Skeletal muscle tissue (tissue), 3 donors: ENCODE measurements at regions not wholly inside any gene's neighbourhood (a gene's known extent, or its start where the extent isn't known, plus 50 kb on each side); places are given as distances from the start of the nearest gene placed in this dataset.
"Not testable (repeated sequence)": the region's sequence is repeated elsewhere in the genome, so short reads cannot be mapped to it uniquely, and the experiment has no call there.

Experiments
- H3K27ac ChIP-seq: one replicate; pipeline ENCODE4 v1.7.0; 2013; ENCODE audit warnings: mild to moderate bottlenecking, low read depth, low read length, inconsistent platforms
- H3K27me3 ChIP-seq, 3 donors: one replicate each; pipeline ENCODE4 v1.7.0; 2013; ENCODE audit warnings: low read length in 3 of 3; ENCODE audit not compliant: control insufficient read depth in 3 of 3, insufficient read depth in 3 of 3
- H3K36me3 ChIP-seq, 3 donors: one replicate each; pipeline ENCODE4 v1.7.0; 2013; ENCODE audit warnings: low read length in 3 of 3; ENCODE audit not compliant: control insufficient read depth in 3 of 3, insufficient read depth in 3 of 3
- H3K4me1 ChIP-seq, 3 donors: one replicate each; pipeline ENCODE4 v1.7.0; 2013; ENCODE audit warnings: low read length in 3 of 3, mild to moderate bottlenecking in 3 of 3; ENCODE audit not compliant: control insufficient read depth in 3 of 3, insufficient read depth in 3 of 3
- H3K4me3 ChIP-seq, 3 donors: one replicate each; pipeline ENCODE4 v1.7.0; 2013; ENCODE audit warnings: low read length in 3 of 3
- H3K9ac ChIP-seq, 3 donors: one replicate each; pipeline ENCODE4 v1.7.0; 2013; ENCODE audit warnings: low read length in 3 of 3, mild to moderate bottlenecking in 3 of 3, moderate library complexity in 2 of 3, low read depth in 1 of 3
- H3K9me3 ChIP-seq, 3 donors: one replicate each; pipeline ENCODE4 v1.7.0; 2013; ENCODE audit warnings: low read length in 3 of 3; ENCODE audit not compliant: control insufficient read depth in 3 of 3
- donor health status: Osteomylitis.

DNA sequence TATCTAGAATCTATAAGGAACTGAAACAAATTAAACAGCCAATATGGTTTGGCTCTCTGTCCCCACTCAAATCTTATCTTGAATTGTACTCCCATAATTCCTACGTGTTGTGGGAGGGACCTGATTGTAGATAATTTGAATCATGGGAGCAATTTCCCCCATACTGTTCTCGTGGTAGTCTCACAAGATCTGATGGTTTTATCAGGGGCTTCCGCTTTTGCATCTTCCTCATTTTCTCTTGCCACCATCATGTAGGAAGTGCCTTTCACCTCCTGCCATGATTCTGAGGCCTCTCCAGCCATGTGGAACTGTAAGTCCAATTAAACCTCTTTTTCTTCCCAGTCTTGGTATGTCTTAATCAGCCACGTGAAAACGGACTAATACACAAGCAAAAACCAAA is 185.0 kb downstream of the TBX15 start:
- not testable (repeated sequence) for H3K9ac ChIP-seq, H3K4me1 ChIP-seq, H3K27ac ChIP-seq, H3K27me3 ChIP-seq, H3K36me3 ChIP-seq, H3K4me3 ChIP-seq, H3K9me3 ChIP-seq

DNA sequence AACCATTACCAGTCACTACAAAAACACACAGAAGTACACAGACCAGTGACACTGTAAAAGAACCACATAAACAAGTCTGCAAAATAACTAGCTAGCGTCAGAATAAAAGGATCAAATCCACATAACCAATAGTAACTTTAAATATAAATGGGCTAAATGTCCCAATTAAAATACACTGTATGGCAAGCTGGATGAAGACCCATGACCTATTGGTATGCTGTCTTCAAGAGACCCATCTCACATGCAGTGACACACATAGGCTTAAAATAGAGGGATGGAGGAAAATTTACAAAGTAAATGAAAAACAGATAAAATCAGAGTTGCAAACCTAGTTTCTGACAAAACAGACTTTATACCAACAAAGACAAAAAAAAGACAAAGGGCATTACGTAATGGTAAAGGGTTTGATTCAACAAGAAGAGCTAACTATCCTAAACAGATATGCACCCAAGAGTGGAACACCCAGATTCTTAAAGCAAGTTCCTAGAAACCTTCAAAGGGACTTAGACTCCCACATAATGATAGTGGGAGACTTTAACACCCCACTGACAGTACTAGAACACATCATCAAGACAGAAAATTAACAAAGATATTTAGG is 196.9 kb downstream of the TBX15 start:
- no peak overlapping the region for H3K27ac ChIP-seq
- no peak overlapping the region for H3K9ac ChIP-seq
- H3K4me3 ChIP-seq: no peak overlapping the region
- peaks cover 0 to 6% (median 4%) of the 10 kb centered on the region in 3 donors for H3K9me3 ChIP-seq
- no peaks in the 10 kb centered on the region for H3K36me3 ChIP-seq
- H3K4me1 ChIP-seq: no peaks in the 10 kb centered on the region
- H3K27me3 ChIP-seq: no peaks in the 10 kb centered on the region

DNA sequence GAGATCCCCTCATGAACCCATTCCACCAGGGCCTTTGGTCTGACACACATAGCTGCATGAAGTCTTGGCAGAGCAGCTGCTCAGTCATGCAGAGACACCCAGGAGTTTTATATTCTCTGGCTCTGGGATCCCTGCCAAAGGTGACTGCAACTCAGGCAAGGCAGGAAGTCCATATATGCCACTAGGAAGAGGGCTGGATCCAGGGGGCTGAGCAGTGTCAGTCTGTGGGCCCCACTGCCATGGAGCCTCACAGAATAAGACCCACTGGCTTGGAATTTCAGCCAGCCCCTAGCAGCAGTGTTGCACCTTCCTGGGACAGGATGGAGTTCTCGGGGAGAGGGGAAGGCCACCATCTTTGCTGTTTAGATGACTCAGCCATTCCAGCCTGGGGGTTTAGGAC is 199.7 kb downstream of the TBX15 start:
- H3K9me3 ChIP-seq: peaks cover 0 to 6% (median 4%) of the 10 kb centered on the region in 3 donors

DNA sequence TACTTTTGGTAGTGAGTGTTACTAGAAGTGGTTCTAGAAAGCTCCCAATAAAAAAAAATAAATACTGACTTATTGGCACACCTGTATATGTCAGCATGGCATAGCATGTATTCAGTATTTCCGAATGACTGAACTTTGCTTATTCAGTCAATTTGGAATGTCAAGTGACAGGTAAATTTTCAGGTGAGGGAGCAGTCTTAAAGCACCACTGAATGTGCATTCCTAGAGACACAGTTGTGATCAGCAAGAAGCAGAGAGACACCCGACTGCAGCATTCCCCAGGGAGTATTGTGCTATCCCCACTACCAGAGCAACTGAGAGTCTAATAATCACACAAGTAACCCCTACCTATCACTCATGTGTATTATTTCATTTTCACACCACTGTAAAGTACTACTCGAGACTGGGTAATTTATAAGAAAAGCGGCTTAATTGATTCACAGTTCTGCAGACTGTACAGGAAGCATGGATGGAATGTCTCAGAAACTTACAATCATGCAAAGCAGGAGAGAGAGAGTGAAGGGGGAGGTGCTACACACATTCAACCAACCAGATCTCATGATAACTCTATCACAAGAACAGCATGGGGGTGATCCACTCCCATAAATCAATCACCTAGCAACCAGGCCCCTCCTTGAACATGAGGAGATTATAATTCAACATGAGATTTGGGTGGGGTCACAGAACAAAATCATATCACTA is 201.5 kb downstream of the TBX15 start:
- H3K27ac ChIP-seq: no peak overlapping the region
- no peaks in the 10 kb centered on the region for H3K4me1 ChIP-seq
- no peak overlapping the region for H3K4me3 ChIP-seq
- no peaks in the 10 kb centered on the region for H3K36me3 ChIP-seq
- no peak overlapping the region for H3K9ac ChIP-seq
- peaks cover 0 to 6% (median 2%) of the 10 kb centered on the region in 3 donors for H3K9me3 ChIP-seq
- no peaks in the 10 kb centered on the region for H3K27me3 ChIP-seq

More for the DNA sequence above, 199.7 kb downstream of the TBX15 start:
- H3K27me3 ChIP-seq: no peaks in the 10 kb centered on the region
- H3K4me1 ChIP-seq: no peaks in the 10 kb centered on the region
- no peak overlapping the region for H3K27ac ChIP-seq
- no peaks in the 10 kb centered on the region for H3K36me3 ChIP-seq
- H3K9ac ChIP-seq: no peak overlapping the region
- H3K4me3 ChIP-seq: no peak overlapping the region

DNA sequence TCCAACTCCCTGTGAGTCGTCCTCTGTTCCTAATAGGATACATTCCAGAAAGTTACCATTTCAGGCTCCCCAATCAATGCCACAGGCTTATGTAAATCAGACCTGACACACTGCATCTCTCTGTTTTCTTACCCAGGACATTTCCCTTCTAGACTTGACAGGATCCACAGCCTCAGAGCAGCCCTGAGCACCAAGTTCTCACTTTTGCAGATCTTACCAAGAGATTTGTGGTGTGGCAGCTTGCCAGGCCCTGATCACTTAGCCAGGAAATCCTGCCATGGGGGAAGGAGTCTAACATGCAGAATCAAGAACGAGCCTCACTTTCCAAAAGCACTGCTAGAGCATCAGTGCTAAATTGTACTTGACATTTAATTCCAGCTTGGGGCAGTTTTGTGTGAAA is 202.9 kb downstream of the TBX15 start:
- Histone ChIP-seq H3K27me3 (no peaks in the 10 kb centered on the region), H3K27ac (no peak overlapping the region), H3K9me3 (peaks cover 0 to 2% (median 0%) of the 10 kb centered on the region in 3 donors), H3K9ac (peak overlapping the region in 1 of 3 donors; percentile 15), H3K4me1 (no peaks in the 10 kb centered on the region), H3K36me3 (no peaks in the 10 kb centered on the region), H3K4me3 (no peak overlapping the region)

DNA sequence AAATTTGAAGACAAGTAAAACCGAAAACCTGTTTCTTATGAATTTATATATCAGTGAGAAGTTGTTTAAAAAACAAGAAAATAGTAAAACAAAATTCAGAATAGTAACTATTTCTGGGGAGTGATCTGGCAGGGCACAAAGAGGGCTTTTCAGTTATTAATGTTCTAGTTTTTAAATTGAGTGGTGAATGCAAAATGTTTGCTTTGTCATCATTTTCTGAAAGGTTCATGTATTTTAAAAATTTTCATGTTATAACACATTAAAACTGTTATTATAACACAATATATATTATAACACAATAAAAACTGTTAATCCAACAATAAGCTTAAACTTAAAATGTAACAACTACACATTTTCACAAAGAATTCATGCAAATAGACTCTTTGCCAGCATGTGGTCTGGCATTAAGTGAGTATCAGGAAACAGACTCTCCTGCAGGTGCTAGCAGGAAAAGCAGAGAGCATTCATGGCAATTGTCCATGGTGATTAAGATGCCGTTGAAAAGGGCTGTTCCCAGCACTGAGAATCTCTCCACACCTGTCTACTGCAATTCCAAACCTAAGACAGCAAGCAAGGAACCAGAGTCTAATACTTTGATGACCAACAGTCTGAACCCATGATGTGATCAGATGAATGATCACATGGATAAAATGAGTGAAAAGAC is 204.9 kb downstream of the TBX15 start:
- H3K27me3 ChIP-seq: no peaks in the 10 kb centered on the region
- no peak overlapping the region for H3K9ac ChIP-seq
- no peaks in the 10 kb centered on the region for H3K9me3 ChIP-seq
- no peaks in the 10 kb centered on the region for H3K4me1 ChIP-seq
- H3K27ac ChIP-seq: no peak overlapping the region
- no peak overlapping the region for H3K4me3 ChIP-seq
- H3K36me3 ChIP-seq: no peaks in the 10 kb centered on the region

DNA sequence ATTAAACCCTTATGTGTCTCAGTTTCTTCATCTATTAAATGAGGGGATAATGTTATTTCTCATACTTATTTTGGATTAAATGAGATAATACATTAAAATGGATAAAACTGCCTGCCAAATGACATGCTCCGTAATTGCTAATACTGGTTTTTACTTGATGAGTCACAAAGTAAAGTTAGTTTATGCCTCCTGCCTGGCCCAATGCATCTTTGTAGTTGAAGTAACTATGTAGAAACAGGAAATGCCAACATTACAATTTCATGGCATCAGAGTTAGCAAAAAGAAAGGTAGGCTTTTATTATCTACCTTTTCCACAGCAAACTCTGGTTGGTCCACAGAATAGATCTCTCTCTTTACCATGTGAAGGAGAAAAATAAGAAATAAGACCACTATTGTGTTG is 214.5 kb downstream of the TBX15 start:
- Histone ChIP-seq H3K9me3 (peaks cover 0 to 2% (median 0%) of the 10 kb centered on the region in 3 donors), H3K4me3 (no peak overlapping the region), H3K27me3 (no peaks in the 10 kb centered on the region), H3K27ac (no peak overlapping the region), H3K4me1 (no peaks in the 10 kb centered on the region), H3K9ac (no peak overlapping the region), H3K36me3 (no peaks in the 10 kb centered on the region)

DNA sequence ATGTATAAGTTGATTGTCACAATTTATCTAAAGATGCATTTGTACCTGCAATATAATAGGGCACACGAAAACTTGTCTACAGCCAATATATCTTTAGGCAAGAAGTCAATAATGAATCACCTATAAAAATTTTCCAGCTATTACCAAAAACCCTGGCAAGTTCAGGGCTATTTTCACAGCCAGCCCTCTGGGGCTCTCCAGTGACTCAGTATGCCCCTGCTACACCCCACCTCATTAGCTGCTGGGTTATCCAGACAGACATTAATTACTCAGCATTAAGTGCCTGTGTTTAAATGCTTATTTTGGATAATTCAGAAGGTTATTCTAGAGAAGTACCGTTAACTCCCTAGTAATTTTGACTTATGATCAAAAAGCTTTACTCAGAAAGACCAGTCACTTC is 220.2 kb downstream of the TBX15 start:
- no peaks in the 10 kb centered on the region for H3K4me1 ChIP-seq
- H3K9ac ChIP-seq: no peak overlapping the region
- H3K27me3 ChIP-seq: no peaks in the 10 kb centered on the region
- no peak overlapping the region for H3K4me3 ChIP-seq
- H3K36me3 ChIP-seq: no peaks in the 10 kb centered on the region
- H3K27ac ChIP-seq: no peak overlapping the region
- H3K9me3 ChIP-seq: peaks cover 0 to 9% (median 1%) of the 10 kb centered on the region in 3 donors

DNA sequence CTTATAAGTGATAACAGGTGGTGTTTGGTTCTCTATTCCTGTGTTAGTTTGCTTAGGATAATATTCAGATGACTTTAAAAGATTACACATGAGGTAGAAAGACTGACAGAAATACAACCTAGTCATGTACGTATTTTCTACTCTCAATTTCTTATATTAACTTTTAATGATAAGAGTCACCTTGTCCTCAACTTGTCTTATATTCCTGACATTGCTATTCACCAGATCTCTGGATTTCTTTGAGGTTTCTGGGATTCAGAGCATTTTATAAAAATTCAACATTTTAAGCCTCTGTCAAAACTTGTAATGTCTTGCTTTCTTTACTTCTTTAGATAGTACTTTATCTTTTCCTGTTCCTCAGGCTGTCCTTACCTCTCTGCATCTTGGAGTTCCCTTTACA is 234.2 kb downstream of the TBX15 start:
- no peaks in the 10 kb centered on the region for H3K27me3 ChIP-seq
- no peaks in the 10 kb centered on the region for H3K4me1 ChIP-seq

DNA sequence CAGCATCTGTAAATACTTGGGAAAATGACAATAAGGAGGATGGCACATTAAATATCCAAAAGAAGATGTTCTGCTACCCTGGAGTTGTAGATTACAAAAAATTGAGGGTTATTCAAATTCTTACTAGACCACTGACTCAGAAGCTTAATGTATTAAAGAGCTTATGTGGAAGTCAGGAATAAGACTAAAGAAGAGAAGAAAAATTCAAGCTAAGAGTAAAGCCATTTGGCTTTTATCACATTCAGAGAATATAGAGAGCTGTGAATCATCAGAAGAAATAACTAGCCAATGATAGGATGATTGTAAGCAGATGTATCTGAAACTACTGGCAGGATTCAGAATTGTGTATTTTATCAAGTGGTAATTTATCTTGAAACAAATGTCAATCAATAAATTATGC is 237.0 kb downstream of the TBX15 start:
- Histone ChIP-seq H3K36me3 (no peaks in the 10 kb centered on the region), H3K27ac (no peak overlapping the region), H3K9me3 (no peaks in the 10 kb centered on the region), H3K9ac (no peak overlapping the region), H3K27me3 (no peaks in the 10 kb centered on the region), H3K4me1 (no peaks in the 10 kb centered on the region), H3K4me3 (no peak overlapping the region)

More for the DNA sequence above, 234.2 kb downstream of the TBX15 start:
- no peak overlapping the region for H3K27ac ChIP-seq
- H3K9ac ChIP-seq: no peak overlapping the region
- no peaks in the 10 kb centered on the region for H3K36me3 ChIP-seq
- no peak overlapping the region for H3K4me3 ChIP-seq
- H3K9me3 ChIP-seq: no peaks in the 10 kb centered on the region
